GM10266 (cell line): ENCODE measurements at regions not wholly inside any gene's neighbourhood (a gene's known extent, or its start where the extent isn't known, plus 50 kb on each side); places are given as distances from the start of the nearest gene placed in this dataset.

Experiments
- DNase-seq: peaks from one replicate; pipeline ENCODE4 v3.0.0; 2012; ENCODE audit errors: extremely low spot score
- CTCF ChIP-seq: IDR thresholded peaks from 2 replicates; pipeline ENCODE4 v1.5.1; 2012; ENCODE audit warnings: mild to moderate bottlenecking, low read depth; ENCODE audit not compliant: control insufficient read depth, insufficient read depth; ENCODE audit errors: missing control alignments

DNA sequence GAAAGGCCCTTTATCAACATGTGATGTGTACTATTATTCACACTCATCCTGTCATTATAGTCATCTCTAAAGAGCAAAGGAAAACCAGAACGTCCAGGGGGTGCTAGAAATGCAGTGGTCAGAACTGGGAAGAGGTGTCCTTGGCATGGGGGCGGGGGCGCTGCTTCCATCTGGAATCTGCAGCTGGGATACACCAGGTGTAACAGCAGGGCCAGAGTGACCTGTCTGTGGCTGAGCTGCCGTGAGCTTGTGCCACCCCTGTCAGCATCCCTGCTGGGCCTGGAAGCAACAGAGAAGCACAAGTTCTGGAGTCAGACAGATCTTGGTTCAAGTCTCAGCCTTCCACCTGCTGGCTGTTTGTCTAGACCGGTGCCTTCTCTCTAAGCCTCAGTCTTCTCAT, 263.3 kb upstream of the MVB12B start:
- DNase-seq: no peak
- no peak for TF ChIP-seq CTCF

- no peak for TF ChIP-seq CTCF
- DNase-seq: no peak
Observed at GRCh38 chr9:126066131-126066530, 260.5 kb upstream of the MVB12B start.

DNA sequence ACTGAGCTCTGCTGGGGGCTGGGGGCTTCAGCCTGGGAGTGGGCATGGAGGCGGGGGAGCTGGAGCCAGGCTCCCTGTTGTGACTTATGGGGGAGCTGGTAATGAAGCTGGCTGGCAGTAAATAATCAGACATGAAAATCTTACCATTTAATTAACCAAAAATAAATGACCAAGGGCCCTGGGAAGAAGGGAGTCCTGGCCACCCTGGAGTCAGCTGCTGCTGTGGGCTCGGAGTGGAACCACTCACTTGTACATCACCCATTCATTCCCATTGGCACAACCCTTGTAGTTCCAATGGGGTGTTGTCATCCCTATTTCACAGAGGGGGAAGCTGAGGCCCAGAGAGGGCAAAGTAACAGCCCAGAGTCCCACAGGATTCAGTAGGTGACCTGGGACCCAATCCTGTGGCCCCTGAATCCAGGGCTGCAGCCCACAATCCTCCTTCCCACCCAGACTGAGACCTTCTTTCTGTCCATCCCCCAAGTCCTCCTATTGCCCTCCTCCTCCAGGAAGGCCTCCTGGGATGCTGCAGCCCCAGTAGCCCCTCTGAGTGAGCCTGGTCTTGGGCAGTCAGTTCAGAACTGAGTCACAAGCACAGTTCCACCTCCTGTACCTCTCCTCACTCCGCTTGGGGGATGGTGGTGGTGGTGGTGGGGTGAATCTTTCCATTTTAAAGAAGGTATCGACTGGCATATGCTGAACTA, 259.4 kb upstream of the MVB12B start:
- no peak for DNase-seq
- TF ChIP-seq CTCF: no peak

DNA sequence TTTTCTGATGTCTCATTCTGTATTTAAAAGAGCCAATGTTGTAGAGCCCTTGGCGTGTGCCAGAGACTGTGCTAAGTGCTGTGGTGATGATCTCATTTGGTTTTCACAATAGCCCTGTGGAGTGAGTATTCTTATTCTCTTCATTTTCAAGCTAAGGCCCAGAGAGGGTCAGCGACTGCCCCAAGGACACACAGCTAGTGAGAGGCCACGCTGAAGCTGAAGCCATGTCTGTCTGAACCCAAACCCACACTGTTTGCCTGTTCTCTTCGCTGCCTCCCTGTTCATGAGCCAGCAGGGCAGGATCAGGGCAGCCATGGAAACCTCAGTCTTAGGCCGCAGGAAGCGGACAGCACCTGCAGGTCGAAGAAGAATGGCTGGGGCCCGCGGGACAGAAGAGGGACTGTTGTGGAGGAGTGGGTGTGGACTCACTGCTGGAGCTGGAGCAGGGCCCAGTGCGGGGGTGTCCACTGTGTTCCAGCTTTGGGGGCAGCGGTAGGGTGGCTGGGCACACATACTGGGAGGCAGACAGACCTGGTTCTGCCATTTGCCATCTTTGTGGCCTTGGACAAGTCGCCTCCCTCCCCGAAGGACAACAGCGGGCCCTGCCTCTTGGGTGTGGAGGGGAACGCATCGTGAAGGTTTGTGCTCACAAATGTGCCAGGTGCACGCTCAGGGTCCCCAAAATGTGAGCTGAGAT, 257.9 kb upstream of the MVB12B start:
- DNase-seq: no peak
- no peak for TF ChIP-seq CTCF

DNA sequence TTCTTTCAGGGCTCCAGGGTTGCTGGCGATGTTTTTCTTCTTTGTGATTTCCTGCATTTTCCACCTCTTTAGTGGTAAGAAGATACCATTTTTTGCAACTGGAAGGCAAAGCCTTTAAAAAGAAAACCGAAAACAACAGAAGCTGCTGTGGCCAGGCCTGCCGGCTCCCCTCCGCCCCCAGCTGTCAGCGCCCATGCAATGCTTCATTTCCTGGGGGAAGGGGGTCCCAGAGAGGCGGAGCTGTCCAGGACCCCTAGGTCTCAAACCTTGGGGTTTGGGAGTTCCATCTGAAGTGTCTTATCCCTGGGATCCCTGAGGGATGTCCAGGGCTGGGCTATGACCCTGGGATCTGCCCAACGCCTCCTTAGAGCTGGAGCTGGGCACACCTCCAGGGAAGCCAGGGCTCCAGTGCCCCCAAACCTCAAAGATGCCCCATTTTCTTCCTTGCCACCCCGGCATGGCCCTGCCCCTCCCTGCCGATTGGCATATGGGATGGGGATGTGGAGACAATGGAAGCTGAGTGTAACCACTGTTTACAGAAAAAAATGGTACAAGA, 257.2 kb upstream of the MVB12B start:
- DNase-seq: no peak
- TF ChIP-seq CTCF: no peak

- DNase-seq: no peak
Observed at GRCh38 chr9:126070058-126070655, 256.5 kb upstream of the MVB12B start.

More at GRCh38 chr9:126070058-126070655, 256.5 kb upstream of the MVB12B start:
- no peak for TF ChIP-seq CTCF
